Glutamatergic neuron (in vitro differentiated cells): ENCODE measurements at regions not wholly inside any gene's neighbourhood (a gene's known extent, or its start where the extent isn't known, plus 50 kb on each side); places are given as distances from the start of the nearest gene placed in this dataset.
A peak's percentile ranks its signal among the peaks of the same experiment; 100 is the strongest.

Source experiments
- DNase-seq: peaks from one replicate; pipeline ENCODE4 v3.0.0; 2022
- H3K27ac Mint-ChIP-seq: one replicate; pipeline ENCODE4 v1.8.0; 2020; ENCODE audit warnings: mild to moderate bottlenecking, mixed read lengths, inconsistent platforms; ENCODE audit not compliant: unreplicated experiment
- H3K27me3 Mint-ChIP-seq: one replicate; pipeline ENCODE4 v1.8.0; 2020; ENCODE audit warnings: mild to moderate bottlenecking, moderate library complexity, mixed read lengths, inconsistent platforms; ENCODE audit not compliant: unreplicated experiment
- H3K36me3 Mint-ChIP-seq: one replicate; pipeline ENCODE4 v1.8.0; 2020; ENCODE audit warnings: mild to moderate bottlenecking, mixed read lengths, inconsistent platforms; ENCODE audit not compliant: unreplicated experiment
- H3K4me1 Mint-ChIP-seq: one replicate; pipeline ENCODE4 v1.8.0; 2020; ENCODE audit warnings: mild to moderate bottlenecking, low read depth, mixed read lengths, inconsistent platforms; ENCODE audit not compliant: unreplicated experiment
- H3K4me3 Mint-ChIP-seq: one replicate; pipeline ENCODE4 v1.8.0; 2020; ENCODE audit warnings: mild to moderate bottlenecking, mixed read lengths, inconsistent platforms; ENCODE audit not compliant: unreplicated experiment
- H3K9me3 Mint-ChIP-seq: one replicate; pipeline ENCODE4 v1.8.0; 2020; ENCODE audit warnings: mild to moderate bottlenecking, moderate library complexity, mixed read lengths, inconsistent platforms; ENCODE audit not compliant: unreplicated experiment
- TF ChIP-seq, protein P1 (sequence below): fragments of 200-600 bp; sonication (generic); IDR thresholded peaks from one replicate; pipeline ENCODE4 v1.5.0; 2021; ENCODE audit not compliant: partially characterized antibody, unreplicated experiment

DNA sequence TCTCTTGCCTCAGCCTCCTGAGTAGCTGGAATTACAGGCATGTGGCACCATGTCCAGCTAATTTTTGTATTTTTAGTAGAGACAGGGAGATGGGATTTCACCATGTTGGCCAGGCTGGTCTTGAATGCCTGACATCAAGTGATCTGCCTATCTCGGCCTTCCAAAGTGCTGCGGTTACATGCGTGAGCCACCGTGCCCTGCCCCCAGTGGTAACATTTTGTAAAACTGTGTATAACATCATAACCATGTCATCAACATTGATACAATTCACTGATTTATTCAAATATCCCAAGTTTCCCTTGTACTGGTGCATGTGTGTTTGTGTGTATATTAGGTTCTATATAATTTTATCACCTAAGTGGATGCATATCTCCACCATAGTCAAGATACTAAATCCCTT is 70.0 kb downstream of the PDCL3 start:
- H3K4me1 Mint-ChIP-seq, result no peaks in the 10 kb centered on the region
- H3K9me3 Mint-ChIP-seq, result no peaks in the 10 kb centered on the region
- TF ChIP-seq, protein P1, sequence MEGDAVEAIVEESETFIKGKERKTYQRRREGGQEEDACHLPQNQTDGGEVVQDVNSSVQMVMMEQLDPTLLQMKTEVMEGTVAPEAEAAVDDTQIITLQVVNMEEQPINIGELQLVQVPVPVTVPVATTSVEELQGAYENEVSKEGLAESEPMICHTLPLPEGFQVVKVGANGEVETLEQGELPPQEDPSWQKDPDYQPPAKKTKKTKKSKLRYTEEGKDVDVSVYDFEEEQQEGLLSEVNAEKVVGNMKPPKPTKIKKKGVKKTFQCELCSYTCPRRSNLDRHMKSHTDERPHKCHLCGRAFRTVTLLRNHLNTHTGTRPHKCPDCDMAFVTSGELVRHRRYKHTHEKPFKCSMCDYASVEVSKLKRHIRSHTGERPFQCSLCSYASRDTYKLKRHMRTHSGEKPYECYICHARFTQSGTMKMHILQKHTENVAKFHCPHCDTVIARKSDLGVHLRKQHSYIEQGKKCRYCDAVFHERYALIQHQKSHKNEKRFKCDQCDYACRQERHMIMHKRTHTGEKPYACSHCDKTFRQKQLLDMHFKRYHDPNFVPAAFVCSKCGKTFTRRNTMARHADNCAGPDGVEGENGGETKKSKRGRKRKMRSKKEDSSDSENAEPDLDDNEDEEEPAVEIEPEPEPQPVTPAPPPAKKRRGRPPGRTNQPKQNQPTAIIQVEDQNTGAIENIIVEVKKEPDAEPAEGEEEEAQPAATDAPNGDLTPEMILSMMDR, result no peak
- no peaks in the 10 kb centered on the region for H3K36me3 Mint-ChIP-seq
- no peak overlapping the region for H3K4me3 Mint-ChIP-seq
- H3K27me3 Mint-ChIP-seq, result peaks cover 2% of the 10 kb centered on the region
- no peak for DNase-seq
- no peak overlapping the region for H3K27ac Mint-ChIP-seq

DNA sequence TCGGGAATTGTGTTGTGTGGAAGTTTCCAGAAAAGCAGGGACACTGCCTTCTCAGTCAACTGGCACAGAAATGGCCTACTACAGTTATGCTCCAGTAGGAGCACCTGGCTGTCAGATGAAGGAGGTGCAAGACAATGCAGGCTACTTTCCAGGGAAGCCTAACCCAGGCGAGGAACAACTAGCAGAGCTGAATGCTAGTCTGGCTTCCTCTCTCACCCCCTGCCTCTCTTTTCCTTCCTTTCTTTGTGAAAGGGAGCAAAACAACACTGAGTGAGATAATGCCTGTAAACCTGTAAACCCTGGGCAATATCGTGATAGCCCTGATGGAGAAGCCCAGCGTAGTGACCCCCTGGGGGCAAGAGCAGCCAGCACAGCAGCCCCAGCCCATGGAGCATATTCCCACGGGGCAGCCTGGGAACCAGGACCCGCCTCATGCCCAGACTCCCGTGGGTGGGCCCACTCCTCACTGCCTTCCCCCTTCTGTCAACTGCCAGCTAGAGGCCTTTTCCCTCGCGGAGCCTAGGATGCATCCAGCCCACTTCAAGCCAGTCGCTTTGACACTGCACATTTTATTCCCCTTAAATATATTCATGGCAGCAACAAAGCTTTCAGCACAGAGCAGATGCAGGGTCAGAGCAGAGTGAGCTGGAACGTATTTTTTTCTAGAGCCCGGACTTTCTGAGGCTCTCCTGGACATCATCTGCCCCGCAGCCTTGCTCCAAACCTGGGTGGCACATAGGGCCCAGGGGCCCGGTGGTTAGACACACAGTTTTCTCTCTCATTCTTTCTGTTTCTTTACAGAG is 77.0 kb downstream of the PDCL3 start:
- no peak for DNase-seq
- H3K9me3 Mint-ChIP-seq, result peaks cover 2% of the 10 kb centered on the region
- H3K27ac Mint-ChIP-seq, result no peak overlapping the region
- H3K4me3 Mint-ChIP-seq, result no peak overlapping the region
- H3K4me1 Mint-ChIP-seq, result peaks cover 8% of the 10 kb centered on the region
- peaks cover 10% of the 10 kb centered on the region for H3K36me3 Mint-ChIP-seq
- TF ChIP-seq, protein P1, result no peak
- peaks cover 2% of the 10 kb centered on the region for H3K27me3 Mint-ChIP-seq

DNA sequence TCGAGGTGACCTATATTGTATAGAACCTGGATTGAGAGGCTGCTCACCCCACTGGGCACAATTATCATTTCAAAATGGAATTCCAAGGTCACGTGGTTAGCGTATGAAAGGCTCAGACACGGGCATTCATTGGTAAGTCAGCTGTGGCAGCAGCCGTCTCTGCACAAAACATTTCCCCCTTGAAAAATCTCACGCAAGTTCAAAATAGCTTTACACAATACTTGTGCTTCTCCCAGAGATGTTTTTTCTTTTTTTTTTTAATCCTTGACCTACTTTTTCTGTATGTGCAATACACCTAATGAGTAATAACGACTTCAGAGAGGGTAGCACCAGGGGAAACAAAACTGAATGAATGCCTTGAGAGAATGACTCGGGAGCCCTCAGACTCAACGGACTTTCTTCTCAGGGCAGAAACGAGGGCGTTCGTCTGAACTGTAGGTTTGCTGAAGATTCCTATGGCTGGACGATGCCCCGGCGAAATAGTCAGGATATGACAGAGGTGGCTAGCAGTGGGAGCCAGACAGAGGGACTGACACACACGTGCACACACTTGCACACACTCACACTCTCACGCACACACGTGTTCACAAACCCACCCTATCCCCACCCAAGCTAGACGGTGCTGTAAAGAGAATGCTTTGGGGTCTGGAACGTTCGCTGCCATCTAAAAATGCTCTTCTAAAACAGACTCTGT is 77.8 kb downstream of the PDCL3 start:
- H3K4me1 Mint-ChIP-seq, result peaks cover 8% of the 10 kb centered on the region

DNA sequence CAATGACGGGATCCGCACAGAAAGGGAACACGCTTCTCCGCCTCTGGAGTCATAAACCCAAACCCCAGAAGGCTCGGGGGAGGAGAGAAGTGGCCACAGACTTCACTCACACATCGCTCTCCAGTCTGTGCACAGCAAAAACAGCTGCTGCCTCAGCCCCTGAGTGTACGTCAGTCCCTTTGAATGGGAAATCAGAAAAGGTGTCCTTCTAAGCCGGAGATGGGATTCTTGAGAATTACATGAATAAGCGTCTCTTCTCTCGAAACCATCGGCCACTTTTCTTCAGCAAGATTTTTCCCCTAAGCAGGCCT is 78.3 kb downstream of the PDCL3 start:
- peak; percentile 36 for DNase-seq
- TF ChIP-seq, protein P1, result no peak
- no peak overlapping the region for H3K4me3 Mint-ChIP-seq

More for the DNA sequence above, 77.8 kb downstream of the PDCL3 start:
- H3K36me3 Mint-ChIP-seq, result peaks cover 10% of the 10 kb centered on the region
- no peak for DNase-seq
- H3K4me3 Mint-ChIP-seq, result no peak overlapping the region
- H3K9me3 Mint-ChIP-seq, result peaks cover 5% of the 10 kb centered on the region
- peaks cover 2% of the 10 kb centered on the region for H3K27me3 Mint-ChIP-seq
- no peak overlapping the region for H3K27ac Mint-ChIP-seq
- TF ChIP-seq, protein P1, result no peak

DNA sequence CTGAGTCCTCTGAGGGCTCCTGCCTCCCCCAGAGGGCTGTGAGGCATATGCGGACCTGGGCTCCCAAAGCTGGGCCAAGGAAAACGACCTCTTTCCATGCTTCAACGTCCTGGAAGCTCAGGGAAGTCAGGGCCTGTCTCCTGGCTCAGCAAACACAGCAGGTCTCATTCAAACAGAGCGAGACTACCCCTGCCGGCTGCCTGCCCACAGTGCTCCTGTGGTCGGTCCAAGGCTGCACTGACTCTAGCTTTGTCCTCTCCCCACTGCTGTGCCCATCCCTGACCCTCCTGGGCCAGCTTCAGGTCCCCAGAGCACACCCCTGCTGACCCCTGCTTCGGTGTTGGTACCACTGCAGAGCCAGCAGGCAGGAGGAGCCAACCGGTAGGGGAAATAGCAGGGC is 79.6 kb downstream of the PDCL3 start:
- Mint-ChIP-seq H3K4me3 (no peak overlapping the region), H3K36me3 (peaks cover 10% of the 10 kb centered on the region), H3K27ac (no peak overlapping the region), H3K4me1 (peaks cover 8% of the 10 kb centered on the region), H3K27me3 (peaks cover 2% of the 10 kb centered on the region), H3K9me3 (peaks cover 5% of the 10 kb centered on the region)
- DNase-seq, result no peak
- TF ChIP-seq, protein P1, result no peak

More for the DNA sequence above, 78.3 kb downstream of the PDCL3 start:
- H3K27me3 Mint-ChIP-seq, result peaks cover 2% of the 10 kb centered on the region
- peaks cover 10% of the 10 kb centered on the region for H3K36me3 Mint-ChIP-seq
- no peak overlapping the region for H3K27ac Mint-ChIP-seq
- peaks cover 5% of the 10 kb centered on the region for H3K9me3 Mint-ChIP-seq
- H3K4me1 Mint-ChIP-seq, result peaks cover 8% of the 10 kb centered on the region
